GM19452 (cell line): ENCODE measurements at regions not wholly inside any gene's neighbourhood (a gene's known extent, or its start where the extent isn't known, plus 50 kb on each side); places are given as distances from the start of the nearest gene placed in this dataset.

ENCODE experiments used
- ATAC-seq: cut with Tn5 transposase; IDR thresholded peaks from one replicate; pipeline ENCODE4 v1.9.1; 2021; ENCODE audit not compliant: unreplicated experiment

- ATAC-seq: no peak
Measured at GRCh38 chr6:165229216-165229615, 80.2 kb downstream of the C6orf118 start.

DNA sequence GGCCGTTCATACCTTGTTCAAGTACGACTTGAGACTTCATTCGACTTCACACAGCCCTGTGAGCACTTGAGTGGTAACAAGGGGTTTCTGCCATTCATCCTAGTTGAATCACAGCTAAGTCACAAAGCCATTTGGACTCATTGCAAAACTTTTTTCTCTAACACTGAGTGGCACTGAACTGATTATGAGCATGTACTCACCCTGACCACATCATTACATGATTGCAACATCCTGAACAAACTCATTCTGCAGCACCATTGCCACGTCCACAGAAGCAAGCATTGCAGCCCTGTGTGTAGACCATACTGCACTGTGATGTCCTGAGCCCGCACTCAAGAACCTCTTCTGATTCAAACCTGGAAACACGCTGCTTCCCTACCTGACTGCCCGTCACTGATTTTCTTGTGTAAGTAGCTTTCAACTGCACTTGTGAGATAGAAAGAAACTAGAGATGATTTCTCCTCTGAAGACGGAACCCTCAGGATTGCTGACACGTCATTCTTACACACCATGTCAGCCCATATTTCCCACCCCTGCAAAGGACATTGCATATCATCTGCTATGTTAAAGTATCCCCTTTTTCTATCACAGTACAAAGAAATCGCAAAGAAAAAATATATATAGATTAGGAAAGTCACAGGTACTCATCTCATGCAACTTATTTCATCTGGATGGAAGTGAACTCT, 81.6 kb downstream of the C6orf118 start:
- ATAC-seq: no peak

GRCh38 chr6:165223736-165224135, 85.7 kb downstream of the C6orf118 start:
- no peak for ATAC-seq

DNA sequence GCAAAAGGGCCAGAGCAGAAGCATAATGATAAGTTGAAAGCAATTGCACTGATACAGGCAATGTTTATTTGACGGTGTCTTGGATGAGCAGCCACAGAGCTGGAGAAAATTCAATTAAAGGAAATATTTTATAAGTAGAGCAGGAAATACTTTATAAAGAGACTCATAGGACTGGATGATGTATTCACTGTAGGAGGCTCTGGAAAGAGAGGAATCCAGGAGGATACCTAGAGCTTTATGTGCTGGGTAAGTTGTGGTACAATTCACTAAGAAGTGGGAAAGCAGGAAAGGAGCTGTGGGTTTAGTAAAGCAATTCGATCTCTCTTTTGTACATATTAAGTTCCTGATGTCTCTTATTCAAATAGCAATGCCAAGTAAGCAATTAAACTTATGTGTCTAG, 86.3 kb downstream of the C6orf118 start:
- no peak for ATAC-seq

DNA sequence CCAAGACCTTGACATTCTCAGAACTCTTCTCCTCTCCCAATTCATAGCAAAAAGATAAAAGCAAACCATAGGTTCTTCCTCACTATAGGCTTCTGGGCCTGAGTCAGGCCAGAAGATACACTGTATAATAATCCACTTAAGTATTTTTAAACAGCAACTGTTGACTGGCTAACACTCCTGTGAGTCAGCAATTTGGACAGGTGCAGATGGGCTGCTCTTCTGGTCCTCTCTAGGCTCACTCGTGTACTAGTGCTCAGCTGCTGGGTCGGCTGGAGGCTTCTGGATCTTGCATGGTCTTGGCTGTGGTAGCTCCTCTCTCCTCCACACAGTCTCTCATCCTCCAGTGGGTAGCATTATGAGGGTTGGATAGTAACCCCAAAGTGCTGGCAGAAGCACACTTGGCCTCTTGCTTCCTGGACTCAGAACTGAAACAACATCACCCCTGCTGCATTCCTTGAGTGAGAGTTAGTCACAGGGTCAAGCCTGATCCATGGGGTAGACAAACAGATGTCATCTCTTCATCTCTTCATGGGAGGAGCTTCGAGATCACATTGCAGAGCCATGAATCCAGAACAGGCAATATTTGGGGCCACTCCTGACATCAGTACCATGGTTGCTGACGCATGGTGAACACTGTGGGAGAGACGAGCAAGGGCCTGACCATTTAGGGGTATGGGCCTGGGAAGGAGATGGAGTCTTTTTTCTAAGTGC, 86.9 kb downstream of the C6orf118 start:
- ATAC-seq: no peak

- ATAC-seq: no peak
Measured at GRCh38 chr6:165220045-165220444, 89.4 kb downstream of the C6orf118 start.

GRCh38 chr6:165219629-165220028, 89.8 kb downstream of the C6orf118 start:
- no peak for ATAC-seq

DNA sequence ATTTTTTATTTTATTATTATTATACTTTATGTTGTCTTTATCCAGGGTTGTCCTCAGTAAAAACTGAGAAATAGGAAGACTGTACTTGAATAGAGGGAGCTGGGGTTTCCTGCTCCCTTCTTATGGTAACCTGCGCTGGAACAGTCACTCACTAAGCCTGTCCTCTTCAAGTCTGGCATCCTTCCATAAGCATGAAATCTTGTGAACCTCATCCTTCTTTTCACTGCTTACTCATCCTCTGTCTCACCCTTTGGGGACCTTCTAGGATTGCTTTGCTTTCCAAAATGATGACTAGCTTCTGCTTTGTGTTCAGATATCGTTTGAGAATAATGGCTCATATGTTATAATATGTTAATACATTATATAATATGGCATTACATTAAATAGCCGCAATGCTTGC, 90.6 kb downstream of the C6orf118 start:
- ATAC-seq: no peak

GRCh38 chr6:165206798-165207197, 102.6 kb downstream of the C6orf118 start:
- ATAC-seq: no peak

- no peak for ATAC-seq
Measured at GRCh38 chr6:165205632-165206031, 103.8 kb downstream of the C6orf118 start.

DNA sequence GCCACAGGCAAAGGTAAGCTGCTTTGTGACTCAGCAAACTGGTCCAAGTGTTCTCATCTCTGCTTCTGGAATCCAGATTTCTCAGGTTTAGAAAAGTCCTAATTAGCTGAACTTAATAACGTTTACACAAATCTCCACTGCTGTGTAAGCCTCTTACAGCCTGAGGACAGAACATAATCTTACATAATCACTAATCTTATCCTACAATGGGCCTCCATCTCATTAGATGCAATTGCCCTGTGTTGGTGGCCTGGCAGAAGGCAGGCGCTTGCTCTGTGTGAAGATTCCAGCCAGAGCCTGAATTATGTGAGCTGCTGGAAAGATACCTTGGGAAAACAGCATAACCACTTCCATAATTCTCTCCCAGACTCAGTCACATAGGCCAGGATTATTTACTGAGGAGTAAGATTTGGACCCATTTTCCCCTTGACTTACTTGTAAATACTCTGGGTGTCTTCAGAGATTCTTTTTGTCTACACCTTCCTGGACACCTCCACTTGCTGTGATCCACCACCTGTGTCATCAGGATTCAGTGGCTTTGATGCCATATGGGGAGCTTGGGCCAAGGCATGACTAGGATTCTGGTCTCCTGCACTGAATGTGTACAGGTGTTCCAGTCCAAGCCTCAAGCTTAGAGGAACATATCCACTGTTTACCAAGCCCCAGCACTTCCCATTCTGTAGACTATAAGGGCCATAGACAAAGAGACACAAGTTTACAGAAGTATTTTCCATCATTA, 104.4 kb downstream of the C6orf118 start:
- no peak for ATAC-seq

DNA sequence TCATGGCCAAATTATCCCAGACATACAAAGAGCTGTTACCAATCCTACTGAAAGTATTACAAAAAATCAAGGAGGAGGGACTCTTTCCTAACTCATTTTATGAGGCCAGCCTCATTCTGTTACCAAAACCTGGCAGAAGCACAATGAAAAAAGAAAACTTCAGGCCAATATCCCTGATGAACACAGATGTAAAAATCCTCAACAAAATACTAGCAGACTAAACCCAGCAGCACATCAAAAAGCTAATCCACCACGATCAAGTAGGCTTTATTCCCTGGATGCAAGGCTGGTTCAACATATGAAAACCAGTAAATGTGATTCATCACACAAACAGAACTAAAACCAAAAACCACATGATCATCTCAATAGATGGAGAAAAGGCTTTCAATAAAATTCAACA, 109.2 kb downstream of the C6orf118 start:
- no peak for ATAC-seq

GRCh38 chr6:165191461-165191860, 117.9 kb downstream of the C6orf118 start:
- no peak for ATAC-seq

- no peak for ATAC-seq
Measured at GRCh38 chr6:165186441-165187205, 122.8 kb downstream of the C6orf118 start.

DNA sequence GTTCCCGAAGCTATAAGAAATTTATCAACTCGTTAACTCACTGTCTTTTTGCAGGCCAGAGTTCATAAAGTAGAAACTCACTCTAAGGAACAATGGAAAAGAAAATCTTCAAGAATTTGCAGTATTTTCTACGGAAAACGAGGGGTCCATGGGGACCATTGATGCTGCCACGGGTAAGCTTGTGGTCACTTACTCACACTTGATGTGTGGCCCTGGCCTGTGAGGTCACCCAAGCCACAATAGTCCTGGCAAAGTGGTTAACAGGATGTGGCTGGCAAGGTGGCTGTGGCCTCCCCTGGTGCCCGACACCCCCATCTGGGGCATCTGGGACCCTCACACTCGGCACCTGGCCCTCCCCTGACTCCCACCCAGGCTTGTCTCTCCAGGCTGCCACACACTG, 123.4 kb downstream of the C6orf118 start:
- ATAC-seq: no peak

DNA sequence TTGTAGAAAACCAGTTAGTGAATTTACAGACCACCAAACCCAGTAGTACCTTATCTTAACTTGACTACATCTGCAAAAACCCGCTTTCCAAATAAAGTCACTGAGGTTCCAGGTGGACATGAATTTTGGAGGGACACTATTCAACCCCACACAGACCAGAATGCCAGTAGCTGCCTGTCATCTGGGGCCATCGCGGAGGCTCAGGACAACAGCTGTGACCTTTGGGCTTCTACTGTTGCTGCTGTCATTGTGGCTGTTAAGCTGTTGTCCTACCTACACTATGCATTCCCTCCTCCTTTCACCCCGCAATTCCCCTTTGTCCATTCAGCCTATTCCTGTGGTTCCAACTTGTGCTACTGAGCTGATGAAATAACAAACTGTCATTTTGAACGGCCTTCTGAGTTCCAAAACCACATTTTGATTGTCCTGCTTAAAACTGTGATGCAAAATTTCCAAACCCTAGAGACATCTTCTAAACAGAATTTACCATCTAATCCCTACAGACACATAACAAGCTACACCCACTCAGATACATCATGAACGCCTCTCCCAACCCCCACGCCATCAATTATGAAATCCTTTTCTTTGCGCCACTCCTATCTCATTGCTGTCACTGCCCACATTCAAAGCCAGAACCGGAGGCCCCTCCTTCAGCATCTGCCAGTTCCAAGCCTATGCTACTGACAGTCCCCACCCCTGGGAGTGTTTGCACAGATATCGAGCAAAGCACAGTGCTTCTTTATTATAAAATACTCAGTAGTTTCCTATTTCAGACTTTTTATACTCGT, 125.0 kb downstream of the C6orf118 start:
- ATAC-seq: no peak

GRCh38 chr6:165183496-165184140, 125.8 kb downstream of the C6orf118 start:
- no peak for ATAC-seq

GRCh38 chr6:165183071-165183470, 126.3 kb downstream of the C6orf118 start:
- no peak for ATAC-seq

DNA sequence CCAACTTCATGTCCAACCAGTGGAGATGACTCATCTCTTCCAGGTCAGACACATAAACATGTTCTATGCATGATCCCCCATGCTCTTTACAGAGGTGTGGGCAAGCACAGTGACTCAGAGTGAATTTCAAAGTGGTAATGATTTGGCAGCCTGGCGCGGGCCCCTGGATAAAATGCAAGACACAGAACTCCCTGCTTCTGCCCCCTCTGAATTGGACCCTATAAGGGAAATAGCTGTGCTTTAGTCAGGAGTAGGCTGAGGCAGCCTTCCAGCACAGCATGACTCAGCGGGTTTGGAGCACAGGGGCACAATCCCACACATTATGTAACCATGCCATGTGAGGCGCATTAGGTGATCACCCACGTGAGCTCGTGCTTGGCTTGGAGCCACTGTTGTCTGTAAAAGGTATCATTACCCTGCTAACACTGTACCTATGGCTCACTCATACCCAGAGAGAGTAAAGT, 127.4 kb downstream of the C6orf118 start:
- ATAC-seq: no peak

- no peak for ATAC-seq
Measured at GRCh38 chr6:165178056-165178455, 131.3 kb downstream of the C6orf118 start.
